Testis (tissue), 2 donors: ENCODE measurements at regions not wholly inside any gene's neighbourhood (a gene's known extent, or its start where the extent isn't known, plus 50 kb on each side); places are given as distances from the start of the nearest gene placed in this dataset.

Experiments used
- CTCF ChIP-seq, 3 experiments: fragments of 450-650 bp in 2 of 3; fragments of 200-600 bp in 1 of 3; sonication (generic) in 1 of 3; IDR thresholded peaks; one replicate each; pipeline ENCODE4 v1.5.1; 2016 to 2019; ENCODE audit warnings: antibody characterized with exemption in 3 of 3, mild to moderate bottlenecking in 2 of 3, moderate library complexity in 1 of 3
- POLR2A ChIP-seq: fragments of 450-650 bp; IDR thresholded peaks from one replicate; pipeline ENCODE4 v1.6.1; 2017; ENCODE audit warnings: antibody characterized with exemption, mild to moderate bottlenecking, moderate library complexity

- TF ChIP-seq CTCF (IDR thresholded peaks at IDR 0.05): no peak
- TF ChIP-seq POLR2A: no peak
Observed at GRCh38 chr10:26952094-26952493, 91.3 kb upstream of the ABI1 start.
